ENCODE measurements at regions not wholly inside any gene's neighbourhood (a gene's known extent, or its start where the extent isn't known, plus 50 kb on each side); places are given as distances from the start of the nearest gene placed in this dataset.

GRCh38 chr11:69400771-69401590 lies 80.5 kb upstream of the LINC01488 start:
- TF ChIP-seq SP1 (IDR thresholded peaks at IDR 0.05) (no peak), TARDBP (IDR thresholded peaks at IDR 0.05) (no peak), ELF4 (IDR thresholded peaks at IDR 0.05) (no peak), SUZ12 (IDR thresholded peaks at IDR 0.05) (no peak), ARNT (IDR thresholded peaks at IDR 0.05) (no peak), LEF1 (IDR thresholded peaks at IDR 0.05; ENCODE audit: borderline replicate concordance) (no peak), CTBP1 (IDR thresholded peaks at IDR 0.05; ENCODE audit: borderline replicate concordance) (no peak), FOXK2 (IDR thresholded peaks at IDR 0.05) (no peak), L3MBTL2 (conservative IDR thresholded peaks at IDR 0.05) (no peak), HDGF (IDR thresholded peaks at IDR 0.05; ENCODE audit: borderline replicate concordance) (no peak), FOXM1 (IDR thresholded peaks at IDR 0.05; ENCODE audit: borderline replicate concordance) (no peak)
